GM10266 (cell line): ENCODE measurements at regions not wholly inside any gene's neighbourhood (a gene's known extent, or its start where the extent isn't known, plus 50 kb on each side); places are given as distances from the start of the nearest gene placed in this dataset.
"Not testable (repeated sequence)": the region's sequence is repeated elsewhere in the genome, so short reads cannot be mapped to it uniquely, and the experiment has no call there.

Source experiments
- DNase-seq: peaks from one replicate; pipeline ENCODE4 v3.0.0; 2012; ENCODE audit errors: extremely low spot score
- CTCF ChIP-seq: IDR thresholded peaks from 2 replicates; pipeline ENCODE4 v1.5.1; 2012; ENCODE audit warnings: mild to moderate bottlenecking, low read depth; ENCODE audit not compliant: control insufficient read depth, insufficient read depth; ENCODE audit errors: missing control alignments

GRCh38 chr11:28911829-28912228, 803.6 kb downstream of the METTL15 start:
- no peak for TF ChIP-seq CTCF
- DNase-seq, result no peak

- DNase-seq, result no peak
- no peak for TF ChIP-seq CTCF
These were observed 802.7 kb downstream of the METTL15 start for GRCh38 chr11:28910926-28911325.

DNA sequence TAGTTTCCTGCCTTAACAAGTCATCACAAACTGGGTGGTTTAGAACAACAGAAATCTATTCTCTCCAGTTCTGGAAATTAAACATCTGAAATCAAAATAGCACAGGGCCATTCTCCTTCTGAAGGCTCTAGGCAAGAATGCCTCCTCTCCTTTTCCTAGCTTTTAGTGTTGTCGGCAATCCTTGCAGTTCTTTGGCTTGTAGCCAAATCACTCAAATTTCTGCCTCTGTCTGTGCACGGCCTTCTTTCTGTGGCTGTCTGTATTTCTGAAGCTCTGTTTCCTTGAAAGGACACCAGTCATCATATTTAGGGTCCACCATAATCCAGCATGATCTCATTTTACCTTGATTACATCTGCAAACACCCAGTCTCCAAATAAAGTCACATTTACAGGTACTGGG, 795.5 kb downstream of the METTL15 start:
- TF ChIP-seq CTCF, result no peak
- no peak for DNase-seq

- no peak for DNase-seq
- no peak for TF ChIP-seq CTCF
These were observed 792.2 kb downstream of the METTL15 start for GRCh38 chr11:28900427-28900826.

- TF ChIP-seq CTCF, result no peak
- DNase-seq, result no peak
These were observed 791.5 kb downstream of the METTL15 start for GRCh38 chr11:28899706-28900105.

- DNase-seq, result not testable (repeated sequence)
These were observed 782.4 kb downstream of the METTL15 start for GRCh38 chr11:28890601-28891040.

- no peak for DNase-seq
- TF ChIP-seq CTCF, result no peak
These were observed 779.5 kb downstream of the METTL15 start for GRCh38 chr11:28887681-28888080.

DNA sequence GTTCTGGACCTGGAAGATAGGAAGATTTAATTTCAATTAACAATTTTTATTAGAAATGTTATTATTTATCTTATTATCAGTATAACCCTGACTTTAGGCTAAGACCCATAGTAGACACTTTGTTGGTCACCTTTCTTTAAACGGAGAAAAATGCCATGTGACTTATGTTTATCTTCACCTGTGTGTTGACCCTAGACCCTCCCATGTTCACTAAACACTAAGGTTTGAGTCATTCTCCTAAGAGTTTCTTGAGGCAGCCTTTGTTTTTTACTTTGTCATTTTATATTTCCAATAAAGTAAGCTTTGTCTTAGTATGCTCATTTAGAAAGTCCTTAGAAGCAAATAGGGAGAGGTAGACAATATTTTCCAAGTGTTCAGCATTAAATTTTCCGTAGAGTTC, 771.7 kb downstream of the METTL15 start:
- no peak for DNase-seq
- no peak for TF ChIP-seq CTCF
